B cell (primary cell): ENCODE measurements at regions not wholly inside any gene's neighbourhood (a gene's known extent, or its start where the extent isn't known, plus 50 kb on each side); places are given as distances from the start of the nearest gene placed in this dataset.

Experiments
- ATAC-seq: fragments of 200-7000 bp; cut with Tn5 transposase; one replicate; pipeline ENCODE4 v1.10.0; 2021; ENCODE audit warnings: low read depth, mild to moderate bottlenecking, moderate number of reproducible peaks, moderate library complexity
- CTCF ChIA-PET: fragments of 350-600 bp; sonication (Branson Sonifier 250); formaldehyde crosslinking; loops from one replicate; lab custom pipeline; 2021; ENCODE audit warnings: antibody characterized with exemption, inconsistent platforms; lab: Charles Lee
- POLR2A ChIA-PET: fragments of 350-600 bp; sonication (Branson Sonifier 250); formaldehyde crosslinking; loops from one replicate; lab custom pipeline; 2021; ENCODE audit warnings: antibody characterized with exemption; lab: Charles Lee
- DNase-seq: peaks from one replicate; pipeline ENCODE4 v3.0.0; 2013
- H2AFZ ChIP-seq: 2 replicates; pipeline ENCODE4 v1.6.1; 2012; ENCODE audit warnings: mild to moderate bottlenecking, low read depth, low read length; ENCODE audit not compliant: insufficient read depth, poor library complexity, severe bottlenecking
- H3K27ac ChIP-seq, 2 donors: 1 replicate in 1 of 2; 2 replicates in 1 of 2; pipeline ENCODE4 v1.5.1; 2012 to 2013; ENCODE audit warnings: low read length in 2 of 2, mild to moderate bottlenecking in 2 of 2, moderate library complexity in 1 of 2
- H3K27me3 ChIP-seq, 4 experiments: fragments of 200-600 bp in 1 of 4; sonication (generic) in 1 of 4; replicated peaks in 1 of 4; 1 replicate in 2 of 4; 2 replicates in 2 of 4; pipeline versions ENCODE4 v1.6.1 to v1.7.0; 2013 to 2016; ENCODE audit warnings: low read length in 3 of 4, mild to moderate bottlenecking in 2 of 4, mixed read lengths in 1 of 4, moderate library complexity in 1 of 4; ENCODE audit not compliant: insufficient read depth in 4 of 4, control insufficient read depth in 3 of 4; ENCODE audit errors: control extremely low read depth in 1 of 4
- H3K36me3 ChIP-seq, 2 experiments: replicated peaks in 1 of 2; 1 replicate in 1 of 2; 2 replicates in 1 of 2; pipeline versions ENCODE4 v1.6.1 to v1.7.1; 2013; ENCODE audit warnings: low read length in 1 of 2; ENCODE audit not compliant: insufficient read depth in 2 of 2, control insufficient read depth in 1 of 2; ENCODE audit errors: control extremely low read depth in 1 of 2, extremely low read depth in 1 of 2
- H3K4me1 ChIP-seq, 2 donors: fragments of 200-600 bp in 1 of 2; sonication (generic) in 1 of 2; 1 replicate in 1 of 2; 2 replicates in 1 of 2; pipeline versions ENCODE4 v1.5.1 to v1.6.1; 2013 to 2017; ENCODE audit warnings: low read length in 2 of 2; ENCODE audit not compliant: control insufficient read depth in 2 of 2, insufficient read depth in 2 of 2
- H3K4me2 ChIP-seq: replicated peaks from 2 replicates; pipeline ENCODE3; 2012; ENCODE audit warnings: mild to moderate bottlenecking, low read depth, low read length; ENCODE audit not compliant: poor library complexity, severe bottlenecking
- H3K4me3 ChIP-seq, 5 experiments: fragments of 200-600 bp in 1 of 5; sonication (generic) in 1 of 5; 1 replicate in 3 of 5; 2 replicates in 2 of 5; pipeline versions ENCODE4 v1.5.1 to v1.7.0; 2011 to 2016; ENCODE audit warnings: low read length in 4 of 5, mild to moderate bottlenecking in 4 of 5, low read depth in 2 of 5, control low read depth in 1 of 5, moderate library complexity in 1 of 5; ENCODE audit not compliant: insufficient read depth in 1 of 5; ENCODE audit errors: control extremely low read depth in 1 of 5, extremely low read depth in 1 of 5
- H3K79me2 ChIP-seq: fragments of 200-600 bp; sonication (generic); one replicate; pipeline ENCODE4 v1.6.0; 2016; ENCODE audit warnings: low read length; ENCODE audit not compliant: control insufficient read depth, insufficient read depth
- H3K9ac ChIP-seq: fragments of 200-600 bp; sonication (generic); 2 replicates; pipeline ENCODE4 v1.6.1; 2017; ENCODE audit warnings: mild to moderate bottlenecking, low read length, moderate library complexity
- H3K9me3 ChIP-seq, 3 donors: one replicate each; pipeline versions ENCODE4 v1.6.1 to v1.7.1; 2013; ENCODE audit warnings: low read length in 2 of 3; ENCODE audit not compliant: control insufficient read depth in 2 of 3, insufficient read depth in 1 of 3; ENCODE audit errors: control extremely low read depth in 1 of 3
- H4K20me1 ChIP-seq: 2 replicates; pipeline ENCODE4 v1.6.0; 2012; ENCODE audit warnings: mild to moderate bottlenecking, low read length; ENCODE audit not compliant: insufficient read depth, control insufficient read depth, poor library complexity, severe bottlenecking
- H3K27ac Mint-ChIP-seq: one replicate; pipeline ENCODE4 v1.8.0; 2021; ENCODE audit warnings: mixed read lengths
- H3K27me3 Mint-ChIP-seq: one replicate; pipeline ENCODE4 v1.8.0; 2021; ENCODE audit warnings: mixed read lengths
- H3K4me1 Mint-ChIP-seq: one replicate; pipeline ENCODE4 v1.8.0; 2021; ENCODE audit warnings: mixed read lengths
- H3K4me3 Mint-ChIP-seq: one replicate; pipeline ENCODE4 v1.8.0; 2021; ENCODE audit warnings: mixed read lengths
- H3K9me3 Mint-ChIP-seq: one replicate; pipeline ENCODE4 v1.8.0; 2022; ENCODE audit warnings: mixed read lengths; ENCODE audit not compliant: insufficient read depth
- CTCF ChIP-seq: fragments of 200-600 bp; IDR thresholded peaks from one replicate; pipeline ENCODE4 v1.8.0; 2022; ENCODE audit warnings: antibody characterized with exemption, mild to moderate bottlenecking
- EZH2 ChIP-seq: IDR thresholded peaks from 2 replicates; pipeline ENCODE4 v1.6.1; 2012; ENCODE audit warnings: borderline replicate concordance, low read depth, mild to moderate bottlenecking, moderate library complexity, low read length; ENCODE audit not compliant: insufficient read depth, poor library complexity, severe bottlenecking
- WGBS: methylation state at CpG from one replicate; pipeline ENCODE4 v1.1.5; 2013; ENCODE audit warnings: missing lambda C conversion rate; ENCODE audit not compliant: insufficient coverage; 5-methylcytosine and 5-hydroxymethylcytosine counted together
- intact Hi-C: fragments of 100-400 bp; cut with micrococcal nuclease; formaldehyde crosslinking; loops from one replicate; pipeline ENCODE4 v1.10.0; 2022

- TF ChIP-seq EZH2: no peak
- TF ChIP-seq CTCF: no peak
- no CpG with 5 or more reads among the region's 1 CpG for WGBS
- no peak for ATAC-seq
- ChIA-PET POLR2A (no interaction called here), CTCF (no interaction called here)
- Mint-ChIP-seq H3K27me3 (peaks cover 3% of the 10 kb centered on the region), H3K4me3 (no peak overlapping the region), H3K4me1 (no peaks in the 10 kb centered on the region), H3K9me3 (no peaks in the 10 kb centered on the region), H3K27ac (no peak overlapping the region)
- Histone ChIP-seq H3K4me3 (no peak overlapping the region), H3K4me1 (no peaks in the 10 kb centered on the region), H3K9me3 (no peaks in the 10 kb centered on the region), H3K4me2 (no peak overlapping the region), H3K27me3 (no peaks in the 10 kb centered on the region), H3K9ac (no peak overlapping the region), H2AFZ (no peak overlapping the region), H3K79me2 (no peaks in the 10 kb centered on the region), H3K36me3 (no peaks in the 10 kb centered on the region), H3K27ac (no peak overlapping the region), H4K20me1 (no peaks in the 10 kb centered on the region)
- intact Hi-C loops: no loop called here
- no peak for DNase-seq
Observed at GRCh38 chr3:159870723-159871122, 117.9 kb upstream of the IL12A start.

- no peaks in the 10 kb centered on the region for H3K4me1 ChIP-seq
- Mint-ChIP-seq H3K27me3 (peaks cover 4% of the 10 kb centered on the region), H3K9me3 (no peaks in the 10 kb centered on the region), H3K4me1 (no peaks in the 10 kb centered on the region), H3K4me3 (no peak overlapping the region), H3K27ac (no peak overlapping the region)
- TF ChIP-seq CTCF: no peak
- TF ChIP-seq EZH2: no peak
- ATAC-seq (no peak), DNase-seq (no peak)
- H3K9me3 ChIP-seq: no peaks in the 10 kb centered on the region
- no peaks in the 10 kb centered on the region for H3K36me3 ChIP-seq
- no peak overlapping the region for H3K27ac ChIP-seq
- H3K4me3 ChIP-seq: no peak overlapping the region
- CTCF ChIA-PET: interaction anchor here (0.6 to 4.9 kb wide), 2 partner anchors 13 to 621 kb away, joined by 3 to 46 read pairs; no protein-coding TSS in a partner anchor
- no peak overlapping the region for H3K4me2 ChIP-seq
- H3K9ac ChIP-seq: no peak overlapping the region
- POLR2A ChIA-PET: no interaction called here
- H3K79me2 ChIP-seq: no peaks in the 10 kb centered on the region
- no peaks in the 10 kb centered on the region for H4K20me1 ChIP-seq
- no CpG with 5 or more reads among the region's 3 CpGs for WGBS
- intact Hi-C loops: no loop called here
- no peak overlapping the region for H2AFZ ChIP-seq
- no peaks in the 10 kb centered on the region for H3K27me3 ChIP-seq
Observed at GRCh38 chr3:159872374-159873109, 116.1 kb upstream of the IL12A start.
